GM12892 (cell line): ENCODE measurements at regions not wholly inside any gene's neighbourhood (a gene's known extent, or its start where the extent isn't known, plus 50 kb on each side); places are given as distances from the start of the nearest gene placed in this dataset.

Source experiments
- DNase-seq: peaks from one replicate; pipeline ENCODE4 v3.0.0; 2011; ENCODE audit not compliant: insufficient read length
- FAIRE-seq: peaks from 2 replicates; lab custom pipeline; 2011; peaks lifted over from hg19 to GRCh38; lab: Jason Lieb, UNC
- POLR2A ChIP-seq: IDR thresholded peaks from 2 replicates; pipeline ENCODE4 v1.6.1; 2011; ENCODE audit warnings: low read depth, low read length, control low read depth
- POLR2AphosphoS5 ChIP-seq: IDR thresholded peaks from 2 replicates; pipeline ENCODE4 v1.6.1; 2011; ENCODE audit warnings: low read depth, low read length, control low read depth
- TAF1 ChIP-seq: IDR thresholded peaks from 2 replicates; pipeline ENCODE4 v1.6.1; 2011; ENCODE audit warnings: low read depth, mild to moderate bottlenecking, control low read depth, low read length, borderline replicate concordance

DNA sequence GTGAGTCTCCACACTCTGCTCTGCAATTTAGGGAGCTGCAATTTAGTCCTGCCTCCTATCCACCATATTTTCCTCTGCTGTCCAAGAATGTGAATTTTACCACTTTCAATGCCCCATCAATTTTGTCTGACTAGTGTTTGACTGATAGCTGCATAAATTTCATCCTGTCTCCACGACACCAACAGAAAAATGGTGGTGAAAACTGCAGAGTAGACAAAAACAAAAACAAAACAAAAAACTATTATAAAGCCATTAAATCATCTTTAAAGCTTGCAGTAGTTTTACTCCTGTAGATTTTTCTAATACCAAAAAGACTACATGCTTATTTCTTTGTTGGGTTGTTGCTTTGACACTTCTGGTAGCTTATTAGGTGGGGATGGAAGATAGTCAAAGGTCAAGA is 322.0 kb downstream of the PAX1 start:
- TF ChIP-seq POLR2A: no peak
- FAIRE-seq (no peak), DNase-seq (no peak)

- TF ChIP-seq POLR2A: no peak
- TF ChIP-seq TAF1: no peak
- no peak for TF ChIP-seq POLR2AphosphoS5
- FAIRE-seq (no peak), DNase-seq (no peak)
These were observed 314.7 kb downstream of the PAX1 start for GRCh38 chr20:22020201-22020600.

GRCh38 chr20:22008456-22008855 is 303.0 kb downstream of the PAX1 start:
- no peak for DNase-seq
- TF ChIP-seq TAF1: no peak
- TF ChIP-seq POLR2AphosphoS5: no peak
- no peak for TF ChIP-seq POLR2A
- FAIRE-seq: no peak

GRCh38 chr20:22006306-22006705 is 300.8 kb downstream of the PAX1 start:
- no peak for FAIRE-seq
- no peak for TF ChIP-seq POLR2AphosphoS5
- no peak for TF ChIP-seq POLR2A
- TF ChIP-seq TAF1: no peak
- DNase-seq: no peak

DNA sequence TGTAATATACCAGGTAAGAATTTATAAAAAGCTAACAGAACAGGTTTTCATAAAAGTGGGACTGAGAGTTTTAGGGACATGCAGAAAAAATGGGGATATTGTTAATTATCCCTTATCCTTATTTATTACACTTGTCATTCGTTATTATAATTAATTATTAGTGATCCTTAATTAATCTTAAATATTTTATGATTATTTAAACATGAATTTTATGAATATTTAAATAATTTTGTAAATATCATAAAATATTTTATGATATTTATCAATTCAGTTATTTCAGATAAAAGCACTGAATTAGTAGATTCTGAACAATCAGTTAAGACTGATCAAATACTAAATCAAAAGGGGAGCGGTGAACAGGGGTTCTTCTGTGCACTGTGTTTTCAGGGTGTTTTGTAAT is 300.1 kb downstream of the PAX1 start:
- DNase-seq: no peak
- FAIRE-seq: no peak
- TF ChIP-seq POLR2A: no peak
- no peak for TF ChIP-seq POLR2AphosphoS5
- no peak for TF ChIP-seq TAF1

- FAIRE-seq (no peak), DNase-seq (no peak)
- no peak for TF ChIP-seq POLR2AphosphoS5
- no peak for TF ChIP-seq POLR2A
- TF ChIP-seq TAF1: no peak
These were observed 299.5 kb downstream of the PAX1 start for GRCh38 chr20:22004946-22005345.

GRCh38 chr20:22003680-22004079 is 298.2 kb downstream of the PAX1 start:
- FAIRE-seq: no peak
- DNase-seq: no peak
- TF ChIP-seq POLR2A (no peak), POLR2AphosphoS5 (no peak), TAF1 (no peak)

DNA sequence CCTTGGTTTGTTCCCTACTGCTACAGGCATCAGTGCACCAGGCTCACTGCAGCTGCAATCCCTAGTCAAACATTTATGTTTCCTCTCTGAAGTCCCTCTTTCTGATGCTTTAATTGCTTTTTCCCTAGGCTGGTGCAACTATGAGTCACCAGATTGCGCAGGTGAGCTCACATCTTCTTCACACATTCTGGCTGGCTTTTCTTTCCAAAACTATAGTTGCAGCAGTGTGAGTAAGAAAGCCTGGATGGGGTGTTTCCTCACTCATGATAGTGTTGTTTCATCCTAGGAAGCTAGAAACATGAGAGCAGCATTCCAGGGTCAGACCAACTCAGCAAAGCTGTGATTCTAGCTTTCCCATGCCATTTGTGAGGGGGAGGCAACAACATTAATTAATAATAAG is 296.4 kb downstream of the PAX1 start:
- no peak for FAIRE-seq
- no peak for DNase-seq

DNA sequence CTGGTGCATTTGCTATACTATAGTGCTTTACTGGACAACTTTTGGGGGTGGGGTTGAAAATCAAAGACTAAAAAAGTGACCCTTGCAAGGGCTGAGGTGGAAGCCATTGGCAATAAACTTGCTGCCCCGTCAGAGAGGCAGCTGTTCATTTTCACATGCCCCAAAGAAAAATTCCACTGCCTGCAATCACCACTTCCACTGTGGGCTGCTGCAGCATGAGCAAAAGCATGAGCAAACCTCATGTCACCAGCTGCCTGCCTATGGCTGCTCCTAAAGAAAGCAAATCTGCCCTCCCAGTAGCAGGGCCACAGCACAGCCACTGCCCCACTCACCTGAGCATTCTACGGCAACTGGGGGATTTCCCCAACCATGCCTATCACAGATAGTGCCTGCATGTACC is 290.0 kb downstream of the PAX1 start:
- FAIRE-seq: no peak
- DNase-seq: no peak
- TF ChIP-seq POLR2AphosphoS5 (no peak), TAF1 (no peak), POLR2A (no peak)

More for the DNA sequence above, 296.4 kb downstream of the PAX1 start:
- TF ChIP-seq POLR2AphosphoS5: no peak
- TF ChIP-seq TAF1: no peak

- TF ChIP-seq TAF1 (no peak), POLR2A (no peak), POLR2AphosphoS5 (no peak)
- FAIRE-seq (no peak), DNase-seq (no peak)
These were observed 288.7 kb downstream of the PAX1 start for GRCh38 chr20:21994203-21994602.

- no peak for DNase-seq
- TF ChIP-seq TAF1 (no peak), POLR2A (no peak), POLR2AphosphoS5 (no peak)
- no peak for FAIRE-seq
These were observed 277.1 kb downstream of the PAX1 start for GRCh38 chr20:21982559-21982958.

DNA sequence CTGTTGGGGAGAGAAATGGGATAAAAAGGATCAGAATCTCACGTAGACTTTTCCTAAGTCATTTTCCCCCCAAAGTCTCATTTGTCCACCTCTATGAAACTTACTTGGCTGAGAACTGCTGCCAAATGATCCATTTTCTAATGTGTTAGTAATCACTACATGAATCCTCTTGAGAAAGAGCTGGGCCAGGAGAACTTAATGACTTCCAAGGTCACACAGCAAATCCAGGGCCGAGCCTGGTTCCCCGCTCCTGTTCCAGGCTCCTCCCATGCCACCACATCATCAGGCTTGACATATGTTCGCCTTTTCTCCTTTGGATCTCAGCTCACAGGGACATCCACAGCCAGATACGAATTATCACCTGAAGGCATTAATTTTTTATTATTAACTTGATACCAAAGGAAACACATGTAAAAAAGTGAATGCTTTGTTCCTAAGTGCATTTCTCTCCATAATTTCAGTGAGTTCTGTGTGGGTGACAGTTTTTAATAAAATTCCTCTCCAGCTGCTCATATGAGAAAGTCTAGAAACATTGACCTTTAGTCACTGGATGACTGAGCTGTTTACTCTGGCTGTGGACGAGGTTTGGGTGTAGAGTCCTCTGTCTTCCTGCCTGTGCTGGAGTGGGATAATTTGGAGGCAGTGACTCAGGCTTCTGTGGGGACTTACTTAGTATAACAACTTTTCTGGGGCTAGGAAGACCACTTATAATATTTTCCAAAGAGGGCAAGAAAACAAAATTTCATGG is 276.3 kb downstream of the PAX1 start:
- TF ChIP-seq TAF1 (no peak), POLR2AphosphoS5 (no peak), POLR2A (no peak)
- FAIRE-seq: no peak
- DNase-seq: no peak
